ENCODE measurements at regions not wholly inside any gene's neighbourhood (a gene's known extent, or its start where the extent isn't known, plus 50 kb on each side); places are given as distances from the start of the nearest gene placed in this dataset.

- TF ChIP-seq, protein P1, sequence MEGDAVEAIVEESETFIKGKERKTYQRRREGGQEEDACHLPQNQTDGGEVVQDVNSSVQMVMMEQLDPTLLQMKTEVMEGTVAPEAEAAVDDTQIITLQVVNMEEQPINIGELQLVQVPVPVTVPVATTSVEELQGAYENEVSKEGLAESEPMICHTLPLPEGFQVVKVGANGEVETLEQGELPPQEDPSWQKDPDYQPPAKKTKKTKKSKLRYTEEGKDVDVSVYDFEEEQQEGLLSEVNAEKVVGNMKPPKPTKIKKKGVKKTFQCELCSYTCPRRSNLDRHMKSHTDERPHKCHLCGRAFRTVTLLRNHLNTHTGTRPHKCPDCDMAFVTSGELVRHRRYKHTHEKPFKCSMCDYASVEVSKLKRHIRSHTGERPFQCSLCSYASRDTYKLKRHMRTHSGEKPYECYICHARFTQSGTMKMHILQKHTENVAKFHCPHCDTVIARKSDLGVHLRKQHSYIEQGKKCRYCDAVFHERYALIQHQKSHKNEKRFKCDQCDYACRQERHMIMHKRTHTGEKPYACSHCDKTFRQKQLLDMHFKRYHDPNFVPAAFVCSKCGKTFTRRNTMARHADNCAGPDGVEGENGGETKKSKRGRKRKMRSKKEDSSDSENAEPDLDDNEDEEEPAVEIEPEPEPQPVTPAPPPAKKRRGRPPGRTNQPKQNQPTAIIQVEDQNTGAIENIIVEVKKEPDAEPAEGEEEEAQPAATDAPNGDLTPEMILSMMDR (IDR thresholded peaks at IDR 0.05; ENCODE audit: low read depth, low read length, poor library complexity, severe bottlenecking) = no peak
- no peak for TF ChIP-seq EZH2phosphoT487 (IDR thresholded peaks at IDR 0.05; ENCODE audit: borderline replicate concordance, low read length)
These were observed 681.6 kb upstream of the KLHL29 start for GRCh38 chr2:22703286-22703920.
